ENCODE measurements at regions not wholly inside any gene's neighbourhood (a gene's known extent, or its start where the extent isn't known, plus 50 kb on each side); places are given as distances from the start of the nearest gene placed in this dataset.

GRCh38 chr22:26983311-26983710, 325.9 kb downstream of the MIAT start:
- TF ChIP-seq CTCF (IDR thresholded peaks at IDR 0.05; ENCODE audit: low read depth, low read length, missing control alignments), result no peak
- no peak for DNase-seq (ENCODE audit: low read depth)
- H3K4me3 ChIP-seq (ENCODE audit: low read depth, low read length), result no peak overlapping the region

- no peak for TF ChIP-seq CTCF (IDR thresholded peaks at IDR 0.05; ENCODE audit: low read depth, low read length, missing control alignments)
- no peak for DNase-seq (ENCODE audit: low read depth)
Observed at GRCh38 chr22:26985206-26985605, 327.8 kb downstream of the MIAT start.

GRCh38 chr22:26985931-26986782, 328.8 kb downstream of the MIAT start:
- no peak overlapping the region for H3K4me3 ChIP-seq (ENCODE audit: low read depth, low read length)

More at GRCh38 chr22:26985206-26985605, 327.8 kb downstream of the MIAT start:
- H3K4me3 ChIP-seq (ENCODE audit: low read depth, low read length), result no peak overlapping the region

GRCh38 chr22:26986884-26987283, 329.5 kb downstream of the MIAT start:
- H3K4me3 ChIP-seq (ENCODE audit: low read depth, low read length), result no peak overlapping the region
- TF ChIP-seq CTCF (IDR thresholded peaks at IDR 0.05; ENCODE audit: low read depth, low read length, missing control alignments), result no peak
- no peak for DNase-seq (ENCODE audit: low read depth)

More at GRCh38 chr22:26985931-26986782, 328.8 kb downstream of the MIAT start:
- no peak for DNase-seq (ENCODE audit: low read depth)
- no peak for TF ChIP-seq CTCF (IDR thresholded peaks at IDR 0.05; ENCODE audit: low read depth, low read length, missing control alignments)

- no peak for TF ChIP-seq CTCF (IDR thresholded peaks at IDR 0.05; ENCODE audit: low read depth, low read length, missing control alignments)
- no peak for DNase-seq (ENCODE audit: low read depth)
- no peak overlapping the region for H3K4me3 ChIP-seq (ENCODE audit: low read depth, low read length)
Observed at GRCh38 chr22:26990503-26991189, 333.3 kb downstream of the MIAT start.

GRCh38 chr22:26992556-26992955, 335.2 kb downstream of the MIAT start:
- no peak overlapping the region for H3K4me3 ChIP-seq (ENCODE audit: low read depth, low read length)
- no peak for TF ChIP-seq CTCF (IDR thresholded peaks at IDR 0.05; ENCODE audit: low read depth, low read length, missing control alignments)
- no peak for DNase-seq (ENCODE audit: low read depth)
